ENCODE measurements at regions not wholly inside any gene's neighbourhood (a gene's known extent, or its start where the extent isn't known, plus 50 kb on each side); places are given as distances from the start of the nearest gene placed in this dataset.

DNA sequence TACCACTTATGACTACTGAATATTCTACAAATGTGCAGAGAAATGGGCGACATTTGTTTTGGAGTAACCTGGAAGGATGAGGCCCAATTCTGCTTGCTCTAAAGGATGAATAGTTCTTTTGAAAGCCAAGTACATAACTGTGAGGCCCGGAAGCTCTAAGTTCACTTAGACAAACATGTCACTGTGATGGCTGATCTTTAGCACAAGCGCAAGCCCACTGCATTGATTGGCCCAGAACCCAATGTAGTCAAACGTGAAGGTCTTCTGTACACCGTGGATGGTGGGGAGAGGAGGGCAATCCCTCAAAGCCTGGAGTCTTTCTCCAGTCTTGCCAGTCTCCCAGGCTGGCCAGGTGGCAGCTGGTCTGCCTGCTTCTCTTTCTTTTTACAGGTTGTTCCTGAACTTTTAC is 139.6 kb downstream of the RFC3 start:
- intact Hi-C loops (cut with DNase I), result loop anchor here in 1 of 2 donors (10.0 kb wide), 1 partner anchor 117 kb away; no protein-coding TSS in a partner anchor
- Histone ChIP-seq H3K27me3 (no peaks in the 10 kb centered on the region), H3K4me3 (no peak overlapping the region), H3K36me3 (replicated peaks in 1 of 2) (no peaks in the 10 kb centered on the region), H3K27ac (no peak overlapping the region), H3K4me1 (replicated peaks in 1 of 2) (peaks cover under 1 to 8% of the 10 kb centered on the region in 2 donors), H3K9me3 (replicated peaks in 1 of 3) (no peaks in the 10 kb centered on the region)
- 90 to 97% (median 95%) methylated on average over 5 of the region's 5 CpGs for WGBS, 4 donors
- no peak for DNase-seq
- TF ChIP-seq, protein P1, sequence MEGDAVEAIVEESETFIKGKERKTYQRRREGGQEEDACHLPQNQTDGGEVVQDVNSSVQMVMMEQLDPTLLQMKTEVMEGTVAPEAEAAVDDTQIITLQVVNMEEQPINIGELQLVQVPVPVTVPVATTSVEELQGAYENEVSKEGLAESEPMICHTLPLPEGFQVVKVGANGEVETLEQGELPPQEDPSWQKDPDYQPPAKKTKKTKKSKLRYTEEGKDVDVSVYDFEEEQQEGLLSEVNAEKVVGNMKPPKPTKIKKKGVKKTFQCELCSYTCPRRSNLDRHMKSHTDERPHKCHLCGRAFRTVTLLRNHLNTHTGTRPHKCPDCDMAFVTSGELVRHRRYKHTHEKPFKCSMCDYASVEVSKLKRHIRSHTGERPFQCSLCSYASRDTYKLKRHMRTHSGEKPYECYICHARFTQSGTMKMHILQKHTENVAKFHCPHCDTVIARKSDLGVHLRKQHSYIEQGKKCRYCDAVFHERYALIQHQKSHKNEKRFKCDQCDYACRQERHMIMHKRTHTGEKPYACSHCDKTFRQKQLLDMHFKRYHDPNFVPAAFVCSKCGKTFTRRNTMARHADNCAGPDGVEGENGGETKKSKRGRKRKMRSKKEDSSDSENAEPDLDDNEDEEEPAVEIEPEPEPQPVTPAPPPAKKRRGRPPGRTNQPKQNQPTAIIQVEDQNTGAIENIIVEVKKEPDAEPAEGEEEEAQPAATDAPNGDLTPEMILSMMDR (IDR thresholded peaks at IDR 0.05), result no peak
- TF ChIP-seq POLR2A (IDR thresholded peaks at IDR 0.05), result no peak

DNA sequence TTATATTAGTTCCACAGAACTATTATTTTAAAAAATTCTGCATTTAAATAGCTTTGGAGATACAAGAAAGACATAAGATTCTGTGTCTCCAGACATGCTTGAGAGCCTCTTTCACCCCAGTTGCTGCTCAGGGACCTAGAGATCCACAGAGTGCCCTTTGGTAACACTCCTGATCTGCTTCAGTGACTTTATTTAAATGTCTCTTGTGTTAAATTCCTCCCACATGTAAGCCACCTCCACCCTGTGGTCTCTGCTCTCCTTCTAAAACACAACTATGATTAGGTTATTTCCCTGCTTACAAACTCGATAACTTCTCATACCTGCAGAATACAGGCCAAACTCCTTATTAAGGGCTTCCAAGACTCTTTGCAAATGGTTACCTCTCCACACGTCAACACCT is 141.0 kb downstream of the RFC3 start:
- intact Hi-C loops (cut with DNase I), result loop anchor here in 1 of 2 donors (10.0 kb wide), 1 partner anchor 116 kb away; no protein-coding TSS in a partner anchor
- TF ChIP-seq, protein P1 (IDR thresholded peaks at IDR 0.05), result no peak
- TF ChIP-seq POLR2A (IDR thresholded peaks at IDR 0.05), result no peak
- Histone ChIP-seq H3K27ac (no peak overlapping the region), H3K36me3 (replicated peaks in 1 of 2) (no peaks in the 10 kb centered on the region), H3K4me1 (replicated peaks in 1 of 2) (peaks cover 10 to 20% of the 10 kb centered on the region in 2 donors), H3K4me3 (no peak overlapping the region), H3K27me3 (no peaks in the 10 kb centered on the region), H3K9me3 (replicated peaks in 1 of 3) (no peaks in the 10 kb centered on the region)
- WGBS, 4 donors, result 88 to 98% (median 92%) methylated on average over 2 of the region's 2 CpGs
- DNase-seq, result no peak

DNA sequence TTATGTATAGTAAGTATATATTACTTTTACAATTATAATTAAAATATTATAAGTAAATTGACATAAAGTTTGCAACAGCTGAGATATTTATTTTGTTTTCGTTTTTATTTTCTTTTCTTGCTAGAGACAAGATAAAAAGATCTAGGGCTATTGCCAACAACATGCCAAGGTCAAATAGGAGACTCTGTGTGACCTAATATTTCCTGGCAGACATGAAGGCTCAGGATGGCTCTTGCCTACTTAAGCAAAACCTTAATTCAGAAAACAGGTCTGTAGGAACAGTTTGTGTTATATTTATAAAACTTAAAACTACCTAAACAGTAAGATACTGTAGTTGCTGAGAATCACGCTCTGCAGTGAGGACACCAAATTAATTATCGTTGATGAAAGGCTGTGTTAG is 145.2 kb downstream of the RFC3 start:
- Histone ChIP-seq H3K9me3 (replicated peaks in 1 of 3) (no peaks in the 10 kb centered on the region), H3K27ac (peak overlapping the region; percentile 12 to 81 (median 71)), H3K4me3 (no peak overlapping the region), H3K27me3 (no peaks in the 10 kb centered on the region), H3K4me1 (replicated peaks in 1 of 2) (peaks cover 10 to 23% of the 10 kb centered on the region in 2 donors), H3K36me3 (replicated peaks in 1 of 2) (no peaks in the 10 kb centered on the region)
- TF ChIP-seq POLR2A (IDR thresholded peaks at IDR 0.05), result no peak
- TF ChIP-seq, protein P1 (IDR thresholded peaks at IDR 0.05), result no peak
- WGBS, 4 donors, result 40 to 50% (median 43%) methylated on average over 3 of the region's 3 CpGs
- DNase-seq, result peak; percentile 17 to 65 (median 57)
- intact Hi-C loops (cut with DNase I), result no loop called here

DNA sequence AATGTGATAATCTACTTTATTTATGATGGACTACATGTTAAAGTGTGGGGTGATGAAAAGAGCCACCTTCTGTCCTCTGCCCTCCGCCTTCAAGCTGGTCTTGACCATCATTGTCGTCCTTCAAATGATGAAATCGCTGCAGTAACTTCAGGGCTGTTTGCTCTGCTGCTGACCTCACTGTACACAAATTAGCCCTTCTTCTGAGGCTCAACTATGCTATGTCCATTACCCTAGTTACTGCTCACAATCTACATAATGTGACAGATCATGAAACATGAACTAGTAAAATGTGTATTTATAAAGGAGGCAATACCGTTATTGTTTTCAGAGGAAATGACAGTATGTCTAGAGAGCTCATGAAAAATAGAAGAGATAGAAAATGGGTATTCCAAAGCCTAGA is 145.9 kb downstream of the RFC3 start:
- no peak for TF ChIP-seq POLR2A (IDR thresholded peaks at IDR 0.05)
- TF ChIP-seq, protein P1 (IDR thresholded peaks at IDR 0.05), result no peak
- intact Hi-C loops (cut with DNase I), result no loop called here
- WGBS, 4 donors, result 43 to 51% (median 48%) methylated on average over 4 of the region's 4 CpGs
- Histone ChIP-seq H3K36me3 (replicated peaks in 1 of 2) (no peaks in the 10 kb centered on the region), H3K9me3 (replicated peaks in 1 of 3) (no peaks in the 10 kb centered on the region), H3K4me3 (no peak overlapping the region), H3K27me3 (no peaks in the 10 kb centered on the region), H3K4me1 (replicated peaks in 1 of 2) (peaks cover 10 to 23% of the 10 kb centered on the region in 2 donors), H3K27ac (peak overlapping the region in 4 of 5 donors; percentile 12 to 81 (median 76))
- DNase-seq, result peak in 3 of 7 donors; percentile 18 to 40 (median 25)
